H9 (cell line): ENCODE measurements at regions not wholly inside any gene's neighbourhood (a gene's known extent, or its start where the extent isn't known, plus 50 kb on each side); places are given as distances from the start of the nearest gene placed in this dataset.

Experiments used
- DNase-seq: peaks from one replicate; pipeline ENCODE4 v3.0.0-alpha.2; 2017
- H2AFZ ChIP-seq: one replicate; pipeline ENCODE4 v1.6.1; 2013; ENCODE audit warnings: mild to moderate bottlenecking, low read length, control low read depth, moderate library complexity
- H2AK5ac ChIP-seq: 2 replicates; pipeline ENCODE4 v1.6.1; 2013; ENCODE audit warnings: low read length, control low read depth, mixed read lengths; ENCODE audit not compliant: insufficient read length
- H2BK120ac ChIP-seq: one replicate; pipeline ENCODE4 v1.6.1; 2013; ENCODE audit warnings: low read depth, mild to moderate bottlenecking, low read length, control low read depth, inconsistent platforms; ENCODE audit not compliant: poor library complexity, severe bottlenecking
- H2BK12ac ChIP-seq: 2 replicates; pipeline ENCODE4 v1.6.1; 2013; ENCODE audit warnings: low read length, control low read depth, mixed read lengths, low read depth; ENCODE audit not compliant: insufficient read length
- H2BK15ac ChIP-seq: 2 replicates; pipeline ENCODE4 v1.6.1; 2013; ENCODE audit warnings: low read depth, low read length, control low read depth
- H2BK20ac ChIP-seq: one replicate; pipeline ENCODE4 v1.6.1; 2013; ENCODE audit warnings: low read depth, mild to moderate bottlenecking, low read length, control low read depth, inconsistent platforms; ENCODE audit not compliant: poor library complexity, severe bottlenecking
- H2BK5ac ChIP-seq: 2 replicates; pipeline ENCODE4 v1.6.1; 2013; ENCODE audit warnings: low read length, control low read depth, mixed read lengths; ENCODE audit not compliant: insufficient read length
- H3K14ac ChIP-seq: 2 replicates; pipeline ENCODE4 v1.6.1; 2013; ENCODE audit warnings: low read length, control low read depth; ENCODE audit not compliant: insufficient read depth
- H3K18ac ChIP-seq: 2 replicates; pipeline ENCODE4 v1.6.1; 2013; ENCODE audit warnings: low read depth, mild to moderate bottlenecking, mixed read lengths, low read length, control low read depth; ENCODE audit not compliant: insufficient read length
- H3K23ac ChIP-seq: 2 replicates; pipeline ENCODE4 v1.6.1; 2013; ENCODE audit warnings: low read length, control low read depth, mixed read lengths, low read depth; ENCODE audit not compliant: insufficient read length
- H3K23me2 ChIP-seq: 2 replicates; pipeline ENCODE4 v1.6.1; 2013; ENCODE audit warnings: low read depth, mild to moderate bottlenecking, mixed read lengths, low read length, control low read depth; ENCODE audit not compliant: insufficient read length, poor library complexity, severe bottlenecking
- H3K27ac ChIP-seq: 2 replicates; pipeline ENCODE4 v1.5.1; 2013; ENCODE audit warnings: low read length, control low read depth, mixed read lengths, low read depth; ENCODE audit not compliant: insufficient read length
- H3K27me3 ChIP-seq: 2 replicates; pipeline ENCODE4 v1.6.1; 2013; ENCODE audit warnings: low read length, control low read depth, inconsistent platforms; ENCODE audit not compliant: insufficient read depth
- H3K4ac ChIP-seq: 2 replicates; pipeline ENCODE4 v1.6.1; 2013; ENCODE audit warnings: low read depth, mild to moderate bottlenecking, control low read depth, inconsistent platforms, low read length, moderate library complexity
- H3K4me1 ChIP-seq: 2 replicates; pipeline ENCODE4 v1.6.1; 2013; ENCODE audit warnings: low read length, control low read depth, inconsistent platforms; ENCODE audit not compliant: insufficient read depth
- H3K4me2 ChIP-seq: 2 replicates; pipeline ENCODE4 v1.6.1; 2013; ENCODE audit warnings: low read length, control low read depth, mixed read lengths; ENCODE audit not compliant: insufficient read length, insufficient read depth
- H3K56ac ChIP-seq: 2 replicates; pipeline ENCODE4 v1.6.1; 2013; ENCODE audit warnings: low read depth, mild to moderate bottlenecking, mixed read lengths, low read length, control low read depth; ENCODE audit not compliant: insufficient read length
- H3K79me1 ChIP-seq: 2 replicates; pipeline ENCODE4 v1.6.1; 2013; ENCODE audit warnings: low read depth, mild to moderate bottlenecking, moderate library complexity, low read length, control low read depth, inconsistent platforms; ENCODE audit not compliant: insufficient read depth, poor library complexity, severe bottlenecking
- H3K79me2 ChIP-seq: 2 replicates; pipeline ENCODE4 v1.6.1; 2013; ENCODE audit warnings: low read length, control low read depth, inconsistent platforms; ENCODE audit not compliant: insufficient read depth
- H3K9ac ChIP-seq: 2 replicates; pipeline ENCODE4 v1.6.1; 2013; ENCODE audit warnings: low read length, control low read depth, mixed read lengths; ENCODE audit not compliant: insufficient read length; ENCODE audit errors: extremely low read depth
- H3K9me3 ChIP-seq: one replicate; pipeline ENCODE4 v1.6.1; 2013; ENCODE audit warnings: low read depth, low read length, inconsistent platforms; ENCODE audit not compliant: control insufficient read depth
- H3T11ph ChIP-seq: one replicate; pipeline ENCODE4 v1.6.1; 2013; ENCODE audit warnings: mild to moderate bottlenecking, low read length, control low read depth, inconsistent platforms
- H4K20me1 ChIP-seq: one replicate; pipeline ENCODE4 v1.6.1; 2013; ENCODE audit not compliant: control insufficient read depth, insufficient read length, insufficient read depth
- H4K5ac ChIP-seq: 2 replicates; pipeline ENCODE4 v1.6.1; 2013; ENCODE audit warnings: low read depth, mild to moderate bottlenecking, mixed read lengths, low read length, control low read depth; ENCODE audit not compliant: insufficient read length
- H4K8ac ChIP-seq: replicated peaks from 2 replicates; pipeline ENCODE4 v1.6.1; 2013; ENCODE audit warnings: low read length, control low read depth, mixed read lengths, low read depth; ENCODE audit not compliant: insufficient read length
- H4K91ac ChIP-seq: 2 replicates; pipeline ENCODE4 v1.6.1; 2013; ENCODE audit warnings: low read depth, mild to moderate bottlenecking, moderate library complexity, mixed read lengths, low read length, control low read depth; ENCODE audit not compliant: insufficient read length
- H3K27ac Mint-ChIP-seq, 3 experiments: 2 replicates in 2 of 3; 3 replicates in 1 of 3; pipeline ENCODE4 v1.8.0; 2020 to 2021; ENCODE audit warnings: mixed read lengths in 3 of 3, mild to moderate bottlenecking in 1 of 3, moderate library complexity in 1 of 3
- H3K27me3 Mint-ChIP-seq: 2 replicates; pipeline ENCODE4 v1.8.0; 2021; ENCODE audit warnings: low read depth, mild to moderate bottlenecking, moderate library complexity, mixed read lengths
- H3K36me3 Mint-ChIP-seq, 3 experiments: 2 replicates in 2 of 3; 3 replicates in 1 of 3; pipeline ENCODE4 v1.8.0; 2020 to 2021; ENCODE audit warnings: low read depth in 3 of 3, mixed read lengths in 3 of 3; ENCODE audit not compliant: insufficient read depth in 1 of 3
- H3K4me1 Mint-ChIP-seq, 2 experiments: 2 replicates each; pipeline ENCODE4 v1.8.0; 2020; ENCODE audit warnings: mixed read lengths in 2 of 2
- H3K4me3 Mint-ChIP-seq, 2 experiments: 2 replicates in 1 of 2; 3 replicates in 1 of 2; pipeline ENCODE4 v1.8.0; 2020 to 2021; ENCODE audit warnings: mild to moderate bottlenecking in 2 of 2, mixed read lengths in 2 of 2, moderate library complexity in 1 of 2
- H3K9me3 Mint-ChIP-seq, 2 experiments: 2 replicates in 1 of 2; 3 replicates in 1 of 2; pipeline ENCODE4 v1.8.0; 2020; ENCODE audit warnings: mild to moderate bottlenecking in 2 of 2, mixed read lengths in 2 of 2, moderate library complexity in 1 of 2
- WGBS: extraction: QIAGEN DNeasy Blood & Tissue Kit; methylation state at CpG from one replicate; pipeline ENCODE4 v1.1.7; 2013; ENCODE audit warnings: missing lambda C conversion rate, low lambda C conversion rate, mixed read lengths; ENCODE audit not compliant: insufficient read length; ENCODE audit errors: extremely low coverage; 5-methylcytosine and 5-hydroxymethylcytosine counted together
- TF ChIP-seq, protein P1 (sequence below): fragments of 200-600 bp; sonication (generic); conservative IDR thresholded peaks from 3 replicates; pipeline ENCODE4 v1.8.0; 2021; ENCODE audit warnings: antibody characterized with exemption, mild to moderate bottlenecking

DNA sequence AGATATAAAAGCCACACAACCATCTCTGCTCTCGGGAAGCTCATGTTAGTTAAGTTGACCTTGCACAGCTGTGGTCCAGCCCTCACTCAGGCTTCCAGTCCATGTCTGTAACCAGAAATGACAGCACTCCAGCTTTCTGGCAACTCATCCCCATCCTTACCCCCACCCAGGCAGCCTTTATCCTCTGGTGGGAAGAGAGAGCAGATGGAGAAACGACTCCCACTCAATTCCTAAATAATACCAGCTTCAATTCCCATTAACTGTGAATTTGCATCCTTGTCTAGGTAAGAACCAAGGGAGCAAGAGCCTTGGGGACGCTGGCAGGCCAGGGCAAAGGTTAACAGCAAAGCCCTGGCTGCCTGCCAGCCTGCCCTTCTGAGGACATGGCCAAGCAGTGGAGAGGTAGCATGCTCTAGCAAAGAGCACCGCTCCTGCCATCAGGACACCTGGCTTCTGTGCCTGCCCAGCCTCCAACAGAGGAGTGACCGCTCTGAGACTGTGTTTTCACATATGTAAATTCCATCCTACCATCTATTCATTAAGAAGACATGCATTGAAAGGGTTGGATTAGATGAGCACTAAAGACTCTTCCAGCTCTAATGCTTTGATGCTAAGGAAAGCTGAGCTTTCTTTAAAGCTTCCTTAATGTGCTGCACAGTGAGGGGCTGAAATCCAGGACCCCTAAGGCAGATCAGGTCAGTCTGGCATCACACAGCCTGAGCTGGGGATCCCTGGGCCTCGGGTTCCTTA, 236.1 kb downstream of the GRIN2B start:
- peaks cover 56 to 65% of the 10 kb centered on the region in 2 experiments for H3K4me1 Mint-ChIP-seq
- Histone ChIP-seq H3K18ac (no peak overlapping the region), H4K8ac (no peak overlapping the region), H2BK5ac (no peak overlapping the region), H3K9ac (no peak overlapping the region), H3K4ac (no peak overlapping the region), H3K4me2 (no peak overlapping the region), H3T11ph (no peak overlapping the region), H3K9me3 (no peaks in the 10 kb centered on the region), H4K20me1 (no peaks in the 10 kb centered on the region), H3K79me1 (no peaks in the 10 kb centered on the region), H3K23me2 (no peaks in the 10 kb centered on the region), H3K27me3 (no peaks in the 10 kb centered on the region; the same call in 1 of the 2 replicates), H3K14ac (no peak overlapping the region), H4K91ac (no peak overlapping the region), H3K56ac (no peak overlapping the region), H2BK20ac (no peak overlapping the region), H2BK120ac (no peak overlapping the region), H4K5ac (no peak overlapping the region), H3K79me2 (no peaks in the 10 kb centered on the region), H2BK12ac (no peak overlapping the region), H3K4me1 (peaks cover 9% of the 10 kb centered on the region; the same call in 1 of the 2 replicates), H2AFZ (no peak overlapping the region), H3K23ac (no peak overlapping the region), H2AK5ac (no peak overlapping the region), H3K27ac (no peak overlapping the region), H2BK15ac (no peak overlapping the region)
- no peak overlapping the region for H3K27ac Mint-ChIP-seq
- H3K27me3 Mint-ChIP-seq: peaks cover 68% of the 10 kb centered on the region
- no CpG with 5 or more reads among the region's 6 CpGs for WGBS
- DNase-seq: no peak
- H3K4me3 Mint-ChIP-seq: no peak overlapping the region; a peak in 1 of 5 replicates
- H3K9me3 Mint-ChIP-seq: peaks cover 0 to 3% of the 10 kb centered on the region in 2 experiments; a peak in 2 of 5 replicates
- H3K36me3 Mint-ChIP-seq: 0 out of 7 replicates have a peak, but pooled peaks cover 0 to 4% (median 0%) of the 10 kb centered on the region in 3 experiments
- TF ChIP-seq, protein P1, sequence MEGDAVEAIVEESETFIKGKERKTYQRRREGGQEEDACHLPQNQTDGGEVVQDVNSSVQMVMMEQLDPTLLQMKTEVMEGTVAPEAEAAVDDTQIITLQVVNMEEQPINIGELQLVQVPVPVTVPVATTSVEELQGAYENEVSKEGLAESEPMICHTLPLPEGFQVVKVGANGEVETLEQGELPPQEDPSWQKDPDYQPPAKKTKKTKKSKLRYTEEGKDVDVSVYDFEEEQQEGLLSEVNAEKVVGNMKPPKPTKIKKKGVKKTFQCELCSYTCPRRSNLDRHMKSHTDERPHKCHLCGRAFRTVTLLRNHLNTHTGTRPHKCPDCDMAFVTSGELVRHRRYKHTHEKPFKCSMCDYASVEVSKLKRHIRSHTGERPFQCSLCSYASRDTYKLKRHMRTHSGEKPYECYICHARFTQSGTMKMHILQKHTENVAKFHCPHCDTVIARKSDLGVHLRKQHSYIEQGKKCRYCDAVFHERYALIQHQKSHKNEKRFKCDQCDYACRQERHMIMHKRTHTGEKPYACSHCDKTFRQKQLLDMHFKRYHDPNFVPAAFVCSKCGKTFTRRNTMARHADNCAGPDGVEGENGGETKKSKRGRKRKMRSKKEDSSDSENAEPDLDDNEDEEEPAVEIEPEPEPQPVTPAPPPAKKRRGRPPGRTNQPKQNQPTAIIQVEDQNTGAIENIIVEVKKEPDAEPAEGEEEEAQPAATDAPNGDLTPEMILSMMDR: no peak
